ENCODE measurements at regions not wholly inside any gene's neighbourhood (a gene's known extent, or its start where the extent isn't known, plus 50 kb on each side); places are given as distances from the start of the nearest gene placed in this dataset.

GRCh38 chr11:91703042-91703441, 521.6 kb upstream of the FAT3 start:
- no peak for TF ChIP-seq POLR2A (IDR thresholded peaks at IDR 0.05; ENCODE audit: low read depth, low read length)
- no peak for TF ChIP-seq CTCF (IDR thresholded peaks at IDR 0.05; ENCODE audit: extremely low read depth in 1 of 2, insufficient read depth in 1 of 2, low read depth in 1 of 2, low read length in 2 of 2)
- no peak for TF ChIP-seq POLR2AphosphoS5 (IDR thresholded peaks at IDR 0.05; ENCODE audit: insufficient read depth, low read depth, low read length)
- no peak for TF ChIP-seq JUN (IDR thresholded peaks at IDR 0.05; ENCODE audit: borderline replicate concordance, insufficient read depth, insufficient read length, low read depth)
- no peak for TF ChIP-seq EZH2 (IDR thresholded peaks at IDR 0.05; ENCODE audit: borderline replicate concordance, low read depth, low read length, severe bottlenecking)
- no peak for TF ChIP-seq FOS (IDR thresholded peaks at IDR 0.05; ENCODE audit: borderline replicate concordance, insufficient read depth, low read length)
- TF ChIP-seq MYC (IDR thresholded peaks at IDR 0.05; ENCODE audit: low read depth, low read length), result no peak

Measured in endothelial cell of umbilical vein (primary cell).